GM12892 (cell line): ENCODE measurements at regions not wholly inside any gene's neighbourhood (a gene's known extent, or its start where the extent isn't known, plus 50 kb on each side); places are given as distances from the start of the nearest gene placed in this dataset.
"Not testable (repeated sequence)": the region's sequence is repeated elsewhere in the genome, so short reads cannot be mapped to it uniquely, and the experiment has no call there.

Experiments used
- DNase-seq: peaks from one replicate; pipeline ENCODE4 v3.0.0; 2011; ENCODE audit not compliant: insufficient read length
- FAIRE-seq: peaks from 2 replicates; lab custom pipeline; 2011; peaks lifted over from hg19 to GRCh38; lab: Jason Lieb, UNC
- POLR2A ChIP-seq: IDR thresholded peaks from 2 replicates; pipeline ENCODE4 v1.6.1; 2011; ENCODE audit warnings: low read depth, low read length, control low read depth
- POLR2AphosphoS5 ChIP-seq: IDR thresholded peaks from 2 replicates; pipeline ENCODE4 v1.6.1; 2011; ENCODE audit warnings: low read depth, low read length, control low read depth
- TAF1 ChIP-seq: IDR thresholded peaks from 2 replicates; pipeline ENCODE4 v1.6.1; 2011; ENCODE audit warnings: low read depth, mild to moderate bottlenecking, control low read depth, low read length, borderline replicate concordance

DNA sequence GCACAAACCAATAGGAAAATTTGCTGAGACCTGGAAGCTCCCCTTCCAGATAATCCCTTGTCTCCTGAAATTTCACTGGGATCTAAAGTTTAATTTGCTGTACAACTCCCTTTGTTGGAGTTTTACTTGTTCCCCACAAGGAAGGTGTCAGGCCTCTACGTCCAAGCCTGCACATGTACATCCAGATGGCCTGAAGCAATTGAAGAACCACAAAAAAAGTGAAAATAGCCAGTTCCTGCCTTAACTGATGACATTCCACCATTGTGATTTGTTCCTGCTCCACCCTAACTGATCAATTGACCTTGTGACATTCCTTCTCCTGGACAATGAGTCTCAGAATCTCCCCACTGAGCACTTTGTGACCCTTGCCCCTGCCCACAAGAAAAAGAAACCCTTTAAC, 716.0 kb upstream of the PCDH20 start:
- no peak for FAIRE-seq
- no peak for DNase-seq
- no peak for TF ChIP-seq TAF1

DNA sequence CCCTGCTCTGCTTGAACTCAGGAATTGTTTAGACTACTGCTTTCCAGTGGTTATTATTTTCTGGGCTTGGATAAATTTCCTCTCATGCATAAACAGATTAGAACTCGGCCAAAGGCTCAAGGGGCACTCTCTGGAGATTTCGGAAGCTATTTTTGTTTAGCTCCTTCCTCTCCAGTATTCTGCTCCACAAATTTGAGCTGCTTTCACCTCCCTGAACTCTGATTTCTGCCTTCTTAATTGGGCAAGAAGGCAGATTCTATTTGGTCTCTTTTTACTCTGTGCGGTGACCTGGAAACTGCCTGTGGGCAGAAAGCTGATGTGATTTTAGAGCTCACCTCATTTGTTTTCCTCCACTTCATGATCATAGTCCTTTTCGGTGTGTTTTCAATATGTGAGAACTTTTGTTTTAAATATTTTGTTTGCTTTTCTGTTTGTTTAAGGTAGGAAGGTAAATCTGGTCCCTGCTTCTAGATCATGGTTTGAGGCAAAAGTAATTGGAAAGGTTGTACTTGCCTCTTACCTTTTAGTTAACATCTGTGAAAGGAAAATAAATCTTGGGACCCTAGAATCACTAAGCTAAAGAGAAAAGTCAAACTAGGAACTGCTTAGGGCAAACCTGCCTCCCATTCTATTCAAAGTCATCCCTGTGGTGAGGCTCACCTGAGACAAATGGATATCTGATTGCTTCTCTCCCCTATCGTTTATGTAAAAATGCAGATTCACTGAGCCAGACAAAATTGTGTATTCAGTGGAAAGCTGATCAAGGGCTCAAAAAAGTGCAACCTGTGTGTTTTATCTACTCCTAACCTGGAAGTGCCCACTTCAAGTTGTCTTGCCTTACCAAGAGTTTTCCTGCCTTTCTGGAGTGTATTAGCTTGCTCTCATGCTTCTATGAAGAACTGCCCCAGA, 714.7 kb upstream of the PCDH20 start:
- no peak for TF ChIP-seq POLR2AphosphoS5
- no peak for TF ChIP-seq POLR2A
- TF ChIP-seq TAF1 = no peak
- FAIRE-seq (no peak), DNase-seq (no peak)

DNA sequence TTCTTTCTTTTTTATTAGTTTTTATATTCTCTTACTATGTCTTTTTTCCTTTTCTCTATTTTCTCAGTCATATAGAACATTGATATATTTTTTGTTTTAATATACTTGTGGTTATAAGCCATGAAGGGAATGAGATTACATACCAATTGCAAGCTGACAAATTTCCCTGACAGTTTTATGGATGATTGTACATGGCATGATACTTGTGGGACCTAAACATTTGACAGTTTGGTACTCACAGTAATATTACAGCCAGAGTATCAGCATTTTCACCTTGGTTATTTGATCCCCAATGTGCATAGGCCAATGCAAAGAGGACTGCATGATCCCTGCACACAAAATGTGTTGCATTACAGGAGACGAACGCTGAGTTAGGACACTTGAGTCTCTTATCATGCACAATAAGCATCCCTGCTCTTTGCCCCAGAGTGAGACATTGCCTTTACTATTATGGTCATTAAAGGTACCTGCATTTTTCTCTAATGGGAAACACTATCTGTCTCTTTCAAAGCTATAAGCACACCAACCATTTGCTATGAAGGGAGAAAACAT, 713.4 kb upstream of the PCDH20 start:
- FAIRE-seq (no peak), DNase-seq (no peak)
- no peak for TF ChIP-seq POLR2A
- TF ChIP-seq TAF1 = no peak
- no peak for TF ChIP-seq POLR2AphosphoS5

DNA sequence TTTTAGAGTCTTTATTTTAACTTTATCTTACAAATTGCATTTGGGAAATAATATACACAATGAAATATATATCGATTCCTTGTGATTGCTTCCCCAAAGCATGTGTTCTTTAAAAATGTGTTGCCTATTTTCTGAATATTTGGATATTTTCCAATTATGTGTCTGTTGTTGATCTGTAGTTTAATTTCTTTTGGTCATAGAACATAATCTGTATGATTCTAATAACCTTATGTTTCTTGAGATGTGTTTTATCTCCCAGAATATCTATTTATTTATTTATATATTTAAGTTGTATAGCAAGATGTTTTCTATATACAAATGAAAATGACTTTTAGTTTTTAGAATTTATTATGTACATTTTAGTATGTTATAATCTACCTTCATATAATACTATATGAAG, 710.8 kb upstream of the PCDH20 start:
- FAIRE-seq = no peak
- TF ChIP-seq TAF1 (no peak), POLR2A (no peak), POLR2AphosphoS5 (no peak)
- no peak for DNase-seq

DNA sequence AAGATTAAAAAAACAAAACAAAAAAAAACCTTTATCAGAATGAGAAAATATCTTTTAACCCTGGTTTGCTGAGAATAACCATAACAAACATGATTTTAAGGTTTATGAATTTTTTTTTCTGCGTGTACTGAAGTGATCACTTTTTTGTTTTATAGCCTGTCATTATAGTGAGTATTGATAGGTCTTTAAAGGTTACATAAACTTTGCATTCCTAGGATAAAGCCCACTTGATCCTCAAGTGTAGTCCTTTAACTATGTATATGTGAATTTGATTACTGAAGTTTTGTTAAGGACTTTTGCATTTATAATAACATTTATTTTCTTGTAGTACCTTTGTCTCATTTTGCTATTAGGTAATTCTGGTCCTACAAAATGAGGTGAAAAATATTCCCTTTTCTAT, 709.8 kb upstream of the PCDH20 start:
- no peak for FAIRE-seq
- TF ChIP-seq TAF1 (no peak), POLR2AphosphoS5 (no peak), POLR2A (no peak)

GRCh38 chr13:62123409-62123808, 707.8 kb upstream of the PCDH20 start:
- FAIRE-seq = no peak
- no peak for TF ChIP-seq TAF1
- TF ChIP-seq POLR2A = no peak
- no peak for TF ChIP-seq POLR2AphosphoS5
- no peak for DNase-seq

More for the DNA sequence above, 709.8 kb upstream of the PCDH20 start:
- DNase-seq = no peak

GRCh38 chr13:62122434-62122833, 706.8 kb upstream of the PCDH20 start:
- DNase-seq (no peak), FAIRE-seq (no peak)
- TF ChIP-seq TAF1 = no peak
- TF ChIP-seq POLR2A = no peak
- TF ChIP-seq POLR2AphosphoS5 = no peak

DNA sequence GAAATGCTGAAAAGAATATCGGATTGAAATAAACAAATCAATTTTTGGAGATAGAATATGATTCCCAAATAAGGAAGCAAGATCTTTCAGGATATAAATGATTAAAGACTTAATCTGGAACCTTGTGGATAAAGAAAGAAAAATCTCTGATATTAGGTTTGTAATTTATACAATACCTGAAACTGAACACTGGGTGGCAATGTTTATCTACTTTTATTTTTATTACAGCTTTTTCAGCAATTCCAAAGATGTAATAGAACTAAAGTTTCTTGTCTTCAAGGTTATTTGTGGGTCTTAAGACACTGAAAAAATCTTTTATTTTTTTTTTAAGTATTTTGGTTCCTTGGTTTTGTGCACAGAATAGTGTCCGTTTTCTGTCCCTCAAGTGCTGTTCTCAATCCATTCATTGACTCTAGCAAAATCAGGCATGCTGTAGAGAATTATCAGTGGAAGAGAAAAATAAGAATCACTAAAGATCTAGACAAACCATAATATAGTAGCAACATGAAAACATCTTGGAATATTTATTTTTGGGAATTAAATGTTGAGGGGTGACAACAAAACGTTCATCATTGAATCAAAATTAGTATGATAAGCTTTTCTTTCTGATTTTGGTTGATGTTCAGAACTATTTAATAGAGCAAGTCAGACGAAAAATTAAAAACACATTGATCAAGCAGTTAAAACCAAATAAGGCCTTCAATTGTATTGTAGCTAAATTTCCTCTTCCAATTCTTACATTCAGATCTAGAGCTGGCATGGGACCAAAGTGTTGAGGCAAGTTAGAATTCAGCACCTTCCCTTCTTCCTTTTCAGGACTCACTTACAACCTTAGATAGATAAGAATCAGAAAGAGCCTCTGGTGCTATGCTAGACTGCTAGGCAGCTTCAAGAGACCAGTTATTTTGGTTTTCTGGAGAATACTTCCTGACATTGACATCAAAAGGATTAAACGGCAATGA, 704.4 kb upstream of the PCDH20 start:
- TF ChIP-seq TAF1 (no peak), POLR2A (no peak), POLR2AphosphoS5 (no peak)
- no peak for DNase-seq
- no peak for FAIRE-seq

- no peak for FAIRE-seq
- no peak for TF ChIP-seq POLR2A
- TF ChIP-seq TAF1 = no peak
- no peak for TF ChIP-seq POLR2AphosphoS5
These were observed 700.2 kb upstream of the PCDH20 start for GRCh38 chr13:62115831-62116230.

DNA sequence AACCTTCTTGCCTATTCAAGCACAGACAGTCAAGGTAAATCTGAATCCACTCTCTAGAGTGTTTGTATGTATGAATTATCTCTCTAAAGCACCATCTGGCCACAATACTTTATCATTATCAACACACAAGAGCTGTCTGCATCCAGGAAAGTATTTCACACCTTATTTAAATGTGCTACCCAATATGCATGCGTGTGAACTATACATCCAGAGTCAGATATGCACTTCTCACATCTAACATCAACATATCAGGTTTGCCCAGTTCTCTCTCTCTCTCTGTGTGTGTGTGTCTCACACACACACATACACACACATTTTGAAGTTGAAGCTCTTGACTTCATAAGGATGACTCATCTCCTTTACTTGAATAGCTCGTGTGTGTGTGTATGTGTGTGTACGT, 697.5 kb upstream of the PCDH20 start:
- FAIRE-seq (no peak), DNase-seq (no peak)
- TF ChIP-seq POLR2AphosphoS5 (no peak), TAF1 (no peak), POLR2A (no peak)

More at GRCh38 chr13:62115831-62116230, 700.2 kb upstream of the PCDH20 start:
- DNase-seq = no peak

DNA sequence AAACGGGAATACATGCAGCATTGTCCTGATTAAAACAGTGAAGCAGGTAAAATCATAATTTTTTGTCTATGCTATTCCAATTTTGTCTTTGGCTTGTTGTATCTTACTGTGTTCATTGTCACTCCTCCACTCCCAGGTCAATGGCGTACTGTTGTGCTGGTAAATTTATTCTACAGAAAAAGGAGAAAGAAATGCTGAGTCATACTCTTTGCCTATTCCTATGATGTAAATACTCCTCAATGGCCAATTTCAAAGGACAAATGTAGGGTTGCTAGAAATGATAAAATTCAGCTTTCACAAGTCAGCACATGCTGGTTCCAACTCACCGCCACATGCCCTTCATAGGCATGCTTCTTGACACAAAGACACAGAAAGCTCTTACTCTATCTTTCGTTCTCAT, 694.4 kb upstream of the PCDH20 start:
- FAIRE-seq = no peak
- TF ChIP-seq POLR2A = no peak
- TF ChIP-seq TAF1 = no peak
- no peak for TF ChIP-seq POLR2AphosphoS5
- no peak for DNase-seq

GRCh38 chr13:62104136-62104535, 688.5 kb upstream of the PCDH20 start:
- not testable (repeated sequence) for FAIRE-seq, DNase-seq

DNA sequence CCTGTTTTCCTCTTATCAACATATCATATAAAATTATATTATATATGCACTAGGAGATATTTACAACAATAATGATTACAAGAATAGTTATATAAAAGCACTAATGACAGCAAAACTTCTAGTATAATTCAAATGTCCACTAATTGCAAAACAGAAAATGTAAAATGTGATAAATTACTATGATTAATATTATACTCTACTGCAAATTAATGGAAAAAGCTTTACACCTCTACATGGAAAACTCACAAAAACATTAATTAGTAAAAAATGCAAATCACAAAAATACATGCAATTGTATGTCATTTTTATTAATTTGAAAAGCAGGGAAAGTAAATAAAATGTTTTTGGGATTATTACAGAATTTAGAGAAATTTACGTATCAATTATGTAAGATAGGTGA, 681.0 kb upstream of the PCDH20 start:
- DNase-seq = no peak
- FAIRE-seq = no peak
- no peak for TF ChIP-seq POLR2A
- TF ChIP-seq TAF1 = no peak
